ENCODE measurements at regions not wholly inside any gene's neighbourhood (a gene's known extent, or its start where the extent isn't known, plus 50 kb on each side); places are given as distances from the start of the nearest gene placed in this dataset.

DNA sequence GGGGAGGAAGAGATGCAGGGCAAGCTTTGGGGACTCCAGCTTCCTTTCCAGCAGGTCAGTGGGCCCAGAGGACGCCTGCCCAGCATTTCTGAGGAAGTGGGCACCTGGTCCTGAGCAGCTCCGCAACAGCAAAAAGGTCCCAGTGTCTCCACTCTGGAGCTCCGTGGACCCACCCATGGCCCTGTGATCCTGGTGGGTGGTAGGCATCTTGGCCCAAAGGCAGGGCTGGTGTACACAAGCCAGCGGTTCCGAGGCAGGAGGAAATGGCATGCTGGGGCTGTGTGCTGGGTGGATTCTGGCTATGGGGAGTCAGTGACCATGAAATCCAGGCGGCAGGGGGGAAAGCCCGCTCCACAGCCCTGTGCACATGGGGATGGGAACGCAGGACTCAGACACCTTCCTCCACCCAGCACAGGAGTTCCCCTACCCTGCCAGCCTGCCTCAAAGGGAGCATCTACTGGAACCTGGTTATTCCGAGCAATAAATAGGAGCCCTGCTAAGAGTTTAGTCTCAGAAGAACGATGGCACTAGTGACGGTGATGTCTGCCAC lies 206.0 kb downstream of the GLI2 start:
- H3K9me3 ChIP-seq (ENCODE audit: insufficient read depth, low read depth, low read length) = no peaks in the 10 kb centered on the region
- H3K27me3 ChIP-seq (ENCODE audit: insufficient read depth, low read length, poor library complexity, severe bottlenecking) = no peaks in the 10 kb centered on the region
- H3K9me2 ChIP-seq (replicated peaks; ENCODE audit: low read depth, low read length) = no peaks in the 10 kb centered on the region
- no peaks in the 10 kb centered on the region for H3K79me2 ChIP-seq (ENCODE audit: insufficient read depth, low read length)
- no peaks in the 10 kb centered on the region for H4K20me1 ChIP-seq (ENCODE audit: insufficient read depth, low read length, poor library complexity, severe bottlenecking)
- H3K36me3 ChIP-seq (ENCODE audit: insufficient read depth, low read length) = no peaks in the 10 kb centered on the region
- H3K4me1 ChIP-seq (ENCODE audit: insufficient read depth, low read length, poor library complexity, severe bottlenecking) = no peaks in the 10 kb centered on the region
- H3K4me2 ChIP-seq (ENCODE audit: low read depth, low read length, poor library complexity, severe bottlenecking) = no peak overlapping the region
- no peaks in the 10 kb centered on the region for H3F3A ChIP-seq (ENCODE audit: low read depth)
- no peak overlapping the region for H3K9ac ChIP-seq (ENCODE audit: low read depth, low read length, poor library complexity, severe bottlenecking)
- no peak overlapping the region for H3K4me3 ChIP-seq (ENCODE audit: low read length, poor library complexity, severe bottlenecking)
- TF ChIP-seq, protein P1, sequence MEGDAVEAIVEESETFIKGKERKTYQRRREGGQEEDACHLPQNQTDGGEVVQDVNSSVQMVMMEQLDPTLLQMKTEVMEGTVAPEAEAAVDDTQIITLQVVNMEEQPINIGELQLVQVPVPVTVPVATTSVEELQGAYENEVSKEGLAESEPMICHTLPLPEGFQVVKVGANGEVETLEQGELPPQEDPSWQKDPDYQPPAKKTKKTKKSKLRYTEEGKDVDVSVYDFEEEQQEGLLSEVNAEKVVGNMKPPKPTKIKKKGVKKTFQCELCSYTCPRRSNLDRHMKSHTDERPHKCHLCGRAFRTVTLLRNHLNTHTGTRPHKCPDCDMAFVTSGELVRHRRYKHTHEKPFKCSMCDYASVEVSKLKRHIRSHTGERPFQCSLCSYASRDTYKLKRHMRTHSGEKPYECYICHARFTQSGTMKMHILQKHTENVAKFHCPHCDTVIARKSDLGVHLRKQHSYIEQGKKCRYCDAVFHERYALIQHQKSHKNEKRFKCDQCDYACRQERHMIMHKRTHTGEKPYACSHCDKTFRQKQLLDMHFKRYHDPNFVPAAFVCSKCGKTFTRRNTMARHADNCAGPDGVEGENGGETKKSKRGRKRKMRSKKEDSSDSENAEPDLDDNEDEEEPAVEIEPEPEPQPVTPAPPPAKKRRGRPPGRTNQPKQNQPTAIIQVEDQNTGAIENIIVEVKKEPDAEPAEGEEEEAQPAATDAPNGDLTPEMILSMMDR (conservative IDR thresholded peaks at IDR 0.05; ENCODE audit: low read length) = no peak
- TF ChIP-seq EZH2phosphoT487 (IDR thresholded peaks at IDR 0.05; ENCODE audit: borderline replicate concordance) = no peak
- no peak overlapping the region for H2AFZ ChIP-seq (ENCODE audit: low read length)

DNA sequence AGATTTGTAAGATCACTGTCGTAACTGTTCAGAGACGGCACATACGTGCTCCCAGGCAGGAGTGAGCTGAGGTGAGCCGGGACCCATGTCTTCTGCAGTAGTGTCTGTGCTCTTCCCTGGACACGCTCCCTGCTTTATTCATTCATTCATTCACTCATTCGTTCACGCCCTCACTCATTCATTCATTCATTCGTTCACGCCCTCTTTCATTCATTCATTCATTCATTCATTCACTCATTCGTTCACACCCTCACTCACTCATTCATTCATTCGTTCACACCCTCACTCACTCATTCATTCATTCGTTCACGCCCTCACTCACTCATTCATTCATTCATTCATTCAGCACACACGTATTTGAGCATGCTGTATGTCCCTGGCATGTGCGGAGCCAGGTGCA lies 207.0 kb downstream of the GLI2 start:
- H3K9ac ChIP-seq (ENCODE audit: low read depth, low read length, poor library complexity, severe bottlenecking) = no peak overlapping the region
- H3K27me3 ChIP-seq (ENCODE audit: insufficient read depth, low read length, poor library complexity, severe bottlenecking) = no peaks in the 10 kb centered on the region
- H3K79me2 ChIP-seq (ENCODE audit: insufficient read depth, low read length) = no peaks in the 10 kb centered on the region
- H4K20me1 ChIP-seq (ENCODE audit: insufficient read depth, low read length, poor library complexity, severe bottlenecking) = no peaks in the 10 kb centered on the region
- H2AFZ ChIP-seq (ENCODE audit: low read length) = no peak overlapping the region
- H3K4me1 ChIP-seq (ENCODE audit: insufficient read depth, low read length, poor library complexity, severe bottlenecking) = no peaks in the 10 kb centered on the region
- H3K4me2 ChIP-seq (ENCODE audit: low read depth, low read length, poor library complexity, severe bottlenecking) = no peak overlapping the region
- H3K9me3 ChIP-seq (ENCODE audit: insufficient read depth, low read depth, low read length) = no peaks in the 10 kb centered on the region
- H3K9me2 ChIP-seq (replicated peaks; ENCODE audit: low read depth, low read length) = no peaks in the 10 kb centered on the region
- no peaks in the 10 kb centered on the region for H3K36me3 ChIP-seq (ENCODE audit: insufficient read depth, low read length)
- no peak overlapping the region for H3K4me3 ChIP-seq (ENCODE audit: low read length, poor library complexity, severe bottlenecking)
- no peaks in the 10 kb centered on the region for H3F3A ChIP-seq (ENCODE audit: low read depth)
- no peak for TF ChIP-seq EZH2phosphoT487 (IDR thresholded peaks at IDR 0.05; ENCODE audit: borderline replicate concordance)
- TF ChIP-seq, protein P1 (conservative IDR thresholded peaks at IDR 0.05; ENCODE audit: low read length) = no peak

DNA sequence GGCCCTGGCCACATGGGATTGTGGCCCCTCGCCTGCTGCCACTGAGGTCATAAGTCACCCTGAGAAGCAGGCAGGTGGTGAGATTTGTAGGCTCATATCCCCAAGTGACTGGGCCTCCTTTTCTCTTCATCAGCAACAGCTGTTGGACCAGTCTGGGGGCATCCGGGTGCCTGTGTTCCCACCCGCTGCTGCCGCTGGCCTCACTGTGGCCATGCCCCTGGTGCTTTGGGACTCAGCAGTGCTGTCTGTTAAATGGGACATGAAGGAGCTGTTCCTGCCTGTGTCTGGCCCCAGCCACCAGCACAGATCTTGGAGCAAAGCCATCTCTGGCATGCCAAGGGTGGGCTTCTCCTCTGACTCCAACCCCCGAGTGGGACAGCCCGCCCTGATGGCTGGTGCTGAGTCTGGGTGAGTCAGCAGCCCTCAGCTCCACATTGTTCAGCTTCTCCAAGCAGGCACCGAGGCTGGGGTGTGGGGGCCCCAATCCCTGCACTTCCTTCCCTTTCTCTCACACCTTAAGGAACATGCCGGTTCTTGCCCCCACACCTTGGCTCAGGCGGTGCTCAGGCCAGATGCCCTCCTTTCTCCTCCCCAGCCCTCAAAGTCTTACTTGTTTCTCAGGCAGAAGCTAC lies 207.9 kb downstream of the GLI2 start:
- Histone ChIP-seq H4K20me1 (ENCODE audit: insufficient read depth, low read length, poor library complexity, severe bottlenecking) (no peaks in the 10 kb centered on the region), H3K9me3 (ENCODE audit: insufficient read depth, low read depth, low read length) (no peaks in the 10 kb centered on the region), H3K4me3 (ENCODE audit: low read length, poor library complexity, severe bottlenecking) (no peak overlapping the region), H3K4me2 (ENCODE audit: low read depth, low read length, poor library complexity, severe bottlenecking) (no peak overlapping the region), H2AFZ (ENCODE audit: low read length) (no peak overlapping the region), H3F3A (ENCODE audit: low read depth) (no peaks in the 10 kb centered on the region), H3K9me2 (replicated peaks; ENCODE audit: low read depth, low read length) (no peaks in the 10 kb centered on the region), H3K9ac (ENCODE audit: low read depth, low read length, poor library complexity, severe bottlenecking) (no peak overlapping the region), H3K4me1 (ENCODE audit: insufficient read depth, low read length, poor library complexity, severe bottlenecking) (no peaks in the 10 kb centered on the region), H3K79me2 (ENCODE audit: insufficient read depth, low read length) (no peaks in the 10 kb centered on the region), H3K27me3 (ENCODE audit: insufficient read depth, low read length, poor library complexity, severe bottlenecking) (no peaks in the 10 kb centered on the region), H3K36me3 (ENCODE audit: insufficient read depth, low read length) (no peaks in the 10 kb centered on the region)
- TF ChIP-seq EZH2phosphoT487 (IDR thresholded peaks at IDR 0.05; ENCODE audit: borderline replicate concordance) = no peak
- TF ChIP-seq, protein P1 (conservative IDR thresholded peaks at IDR 0.05; ENCODE audit: low read length) = no peak
